A549 (cell line): ENCODE measurements at regions not wholly inside any gene's neighbourhood (a gene's known extent, or its start where the extent isn't known, plus 50 kb on each side); places are given as distances from the start of the nearest gene placed in this dataset.

Source experiments
- ATAC-seq, 2 experiments: fragments of 200-7000 bp in 1 of 2; fragments of >200 bp in 1 of 2; cut with Nextera tagmentation in 1 of 2; cut with Tn5 transposase in 1 of 2; 3 replicates each; pipeline versions ENCODE4 v1.8.0 to v1.9.1; 2018 to 2020; ENCODE audit warnings: mild to moderate bottlenecking in 1 of 2, moderate library complexity in 1 of 2
- CTCF ChIA-PET: fragments of 300-600 bp; sonication (Branson Sonifier 250); formaldehyde crosslinking; extraction: SDS; loops from one replicate; lab custom pipeline; 2021; ENCODE audit warnings: antibody characterized with exemption, inconsistent platforms; lab: Yijun Ruan, JAX
- POLR2A ChIA-PET: fragments of 350-600 bp; formaldehyde crosslinking; extraction: SDS; loops from one replicate; lab custom pipeline; 2021; ENCODE audit warnings: antibody characterized with exemption, inconsistent platforms; lab: Yijun Ruan, JAX
- DNase-seq, 2 experiments: peaks; one replicate each; pipeline versions ENCODE4 v3.0.0 to v3.0.0-alpha.2; 2011 to 2016; ENCODE audit warnings: low read depth in 1 of 2, low spot score in 1 of 2
- FAIRE-seq: peaks from 2 replicates; lab custom pipeline; 2011; peaks lifted over from hg19 to GRCh38; lab: Jason Lieb, UNC
- H3K27ac ChIP-seq, 2 experiments: fragments of >200 bp; sonication (Bioruptor Twin); formaldehyde crosslinking; 3 replicates each; pipeline ENCODE4 v1.5.1; 2016 to 2017
- H3K4me1 ChIP-seq: fragments of >200 bp; sonication (Bioruptor Twin); formaldehyde crosslinking; 3 replicates; pipeline ENCODE4 v1.6.1; 2016
- H3K4me2 ChIP-seq: fragments of >200 bp; sonication (Bioruptor Twin); formaldehyde crosslinking; 3 replicates; pipeline ENCODE4 v1.6.1; 2016
- H3K4me3 ChIP-seq: fragments of >200 bp; sonication (Bioruptor Twin); formaldehyde crosslinking; 3 replicates; pipeline ENCODE4 v1.5.1; 2016
- H3K9me3 ChIP-seq: fragments of >200 bp; sonication (Bioruptor Twin); formaldehyde crosslinking; 3 replicates; pipeline ENCODE4 v1.6.1; 2016
- BHLHE40 ChIP-seq: IDR thresholded peaks from 2 replicates; pipeline ENCODE4 v1.6.1; 2012; ENCODE audit warnings: low read depth, low read length, inconsistent platforms
- CBX2 ChIP-seq: fragments of 200-600 bp; sonication (generic); IDR thresholded peaks from 2 replicates; pipeline ENCODE4 v1.6.1; 2016; ENCODE audit warnings: low read depth, mild to moderate bottlenecking, borderline replicate concordance
- EHMT2 ChIP-seq: fragments of 200-600 bp; sonication (generic); IDR thresholded peaks from 2 replicates; pipeline ENCODE4 v1.6.1; 2016; ENCODE audit warnings: antibody characterized with exemption, low read depth, mild to moderate bottlenecking, moderate library complexity
- EP300 ChIP-seq, 2 experiments: fragments of >200 bp; sonication (Bioruptor Twin); formaldehyde crosslinking; IDR thresholded peaks; 2 replicates in 1 of 2; 3 replicates in 1 of 2; pipeline ENCODE4 v1.6.1; 2016 to 2017
- HOXB13 ChIP-seq: fragments of 250-450 bp; sonication (Bioruptor Pico); IDR thresholded peaks from 2 replicates; pipeline ENCODE4 v1.5.0; 2020; ENCODE audit warnings: low read depth, mild to moderate bottlenecking, moderate library complexity
- HOXB5 ChIP-seq: fragments of 250-450 bp; sonication (Bioruptor Pico); IDR thresholded peaks from 2 replicates; pipeline ENCODE4 v1.5.0; 2020; ENCODE audit warnings: mild to moderate bottlenecking, moderate library complexity
- KDM1A ChIP-seq: fragments of 200-600 bp; sonication (generic); IDR thresholded peaks from 2 replicates; pipeline ENCODE4 v1.6.1; 2016; ENCODE audit warnings: low read depth, mild to moderate bottlenecking
- KDM5A ChIP-seq: fragments of 200-600 bp; sonication (generic); IDR thresholded peaks from 2 replicates; pipeline ENCODE4 v1.6.1; 2016; ENCODE audit warnings: antibody characterized with exemption, mild to moderate bottlenecking
- MYC ChIP-seq: IDR thresholded peaks from 2 replicates; pipeline ENCODE4 v1.6.1; 2012; ENCODE audit warnings: mild to moderate bottlenecking, inconsistent platforms, low read length, improper control_type of control experiment, borderline replicate concordance
- NFE2L2 ChIP-seq: fragments of 150-350 bp; conservative IDR thresholded peaks from 2 replicates; pipeline ENCODE4 v1.6.1; 2014; ENCODE audit warnings: low read length
- PHF8 ChIP-seq: fragments of 200-600 bp; sonication (generic); IDR thresholded peaks from 2 replicates; pipeline ENCODE4 v1.6.1; 2016; ENCODE audit warnings: low read depth, mild to moderate bottlenecking, antibody characterized with exemption, moderate library complexity, borderline replicate concordance
- POLR2AphosphoS2 ChIP-seq: conservative IDR thresholded peaks from 2 replicates; pipeline ENCODE4 v1.6.1; 2012; ENCODE audit warnings: low read length, improper control_type of control experiment, inconsistent platforms
- RFX5 ChIP-seq: fragments of 450-650 bp; IDR thresholded peaks from 2 replicates; pipeline ENCODE4 v1.7.1; 2014; ENCODE audit warnings: antibody characterized with exemption, mild to moderate bottlenecking, moderate library complexity
- SMC3 ChIP-seq: fragments of >200 bp; sonication (Bioruptor Twin); formaldehyde crosslinking; IDR thresholded peaks from 3 replicates; pipeline ENCODE4 v1.6.1; 2018; ENCODE audit warnings: inconsistent platforms
- SREBF2 ChIP-seq: fragments of 450-650 bp; IDR thresholded peaks from 2 replicates; pipeline ENCODE4 v1.6.1; 2014; ENCODE audit warnings: mild to moderate bottlenecking, moderate library complexity
- ZSCAN20 ChIP-seq: fragments of 250-450 bp; sonication (Bioruptor Pico); IDR thresholded peaks from 2 replicates; pipeline ENCODE4 v1.8.0; 2022; ENCODE audit warnings: mild to moderate bottlenecking, moderate library complexity
- WGBS: methylation state at CpG from one replicate; pipeline ENCODE4 v1.1.6; 2017; ENCODE audit errors: missing lambda C conversion rate; 5-methylcytosine and 5-hydroxymethylcytosine counted together
- TF ChIP-seq, protein P1 (sequence below): fragments of 250-450 bp; sonication (Bioruptor Pico); IDR thresholded peaks from 2 replicates; pipeline ENCODE4 v1.5.0; 2021; ENCODE audit warnings: mild to moderate bottlenecking, moderate library complexity, borderline replicate concordance
- TF ChIP-seq, protein P2 (sequence below): fragments of 200-600 bp; sonication (generic); IDR thresholded peaks from 2 replicates; pipeline ENCODE4 v1.6.1; 2016; ENCODE audit warnings: antibody characterized with exemption, mild to moderate bottlenecking, moderate library complexity
- TF ChIP-seq, protein P3 (sequence below): IDR thresholded peaks from 2 replicates; pipeline ENCODE4 v1.6.1; 2012
- TF ChIP-seq, protein P4 (sequence below): fragments of >200 bp; sonication (Bioruptor Twin); formaldehyde crosslinking; IDR thresholded peaks from 3 replicates; pipeline ENCODE4 v1.6.1; 2016
- TF ChIP-seq, protein P5 (sequence below): fragments of 150-350 bp; IDR thresholded peaks from 2 replicates; pipeline ENCODE4 v1.6.1; 2014; ENCODE audit warnings: low read depth, mild to moderate bottlenecking, low read length
- TF ChIP-seq, protein P6 (sequence below): fragments of >200 bp; sonication (Bioruptor Twin); formaldehyde crosslinking; IDR thresholded peaks from 3 replicates; pipeline ENCODE4 v1.5.1; 2016
- TF ChIP-seq, protein P7 (sequence below): fragments of >200 bp; sonication (Bioruptor Twin); formaldehyde crosslinking; IDR thresholded peaks from 2 replicates; pipeline ENCODE4 v1.6.1; 2016

DNA sequence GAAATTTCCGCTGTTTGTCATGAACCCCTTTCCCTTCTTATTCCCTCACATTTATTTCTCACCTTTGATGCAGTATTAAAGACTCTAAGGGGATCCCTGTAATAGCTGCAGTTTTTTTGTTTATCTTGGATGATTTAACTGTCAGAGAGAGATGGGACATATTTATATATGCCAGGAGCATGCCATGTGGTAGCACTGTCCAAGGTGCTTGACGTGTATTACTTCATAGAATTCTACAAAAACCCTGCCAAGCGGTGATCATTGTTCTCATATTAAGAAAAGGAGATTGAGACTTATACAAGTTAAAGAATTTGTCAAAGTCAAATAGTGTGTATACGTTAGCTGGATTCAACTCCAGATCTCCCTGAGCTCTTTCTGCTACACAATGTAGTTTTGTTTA, 78.2 kb downstream of the SPRY1 start:
- FAIRE-seq (no peak), ATAC-seq (no peak), DNase-seq (no peak)
- ChIA-PET POLR2A (no interaction called here), CTCF (interaction anchor here (0.7 to 1.1 kb wide), 2 partner anchors 20 to 231 kb away, joined by 3 read pairs; no protein-coding TSS in a partner anchor)
- peaks cover 14% of the 10 kb centered on the region; the same call in 2 of the 3 replicates for H3K4me1 ChIP-seq
- H3K27ac ChIP-seq, result no peak overlapping the region
- no peak overlapping the region for H3K4me3 ChIP-seq
- no peak overlapping the region for H3K4me2 ChIP-seq
- WGBS, result 82% methylated on average over 4 of the region's 4 CpGs
- TF ChIP-seq, protein P1, sequence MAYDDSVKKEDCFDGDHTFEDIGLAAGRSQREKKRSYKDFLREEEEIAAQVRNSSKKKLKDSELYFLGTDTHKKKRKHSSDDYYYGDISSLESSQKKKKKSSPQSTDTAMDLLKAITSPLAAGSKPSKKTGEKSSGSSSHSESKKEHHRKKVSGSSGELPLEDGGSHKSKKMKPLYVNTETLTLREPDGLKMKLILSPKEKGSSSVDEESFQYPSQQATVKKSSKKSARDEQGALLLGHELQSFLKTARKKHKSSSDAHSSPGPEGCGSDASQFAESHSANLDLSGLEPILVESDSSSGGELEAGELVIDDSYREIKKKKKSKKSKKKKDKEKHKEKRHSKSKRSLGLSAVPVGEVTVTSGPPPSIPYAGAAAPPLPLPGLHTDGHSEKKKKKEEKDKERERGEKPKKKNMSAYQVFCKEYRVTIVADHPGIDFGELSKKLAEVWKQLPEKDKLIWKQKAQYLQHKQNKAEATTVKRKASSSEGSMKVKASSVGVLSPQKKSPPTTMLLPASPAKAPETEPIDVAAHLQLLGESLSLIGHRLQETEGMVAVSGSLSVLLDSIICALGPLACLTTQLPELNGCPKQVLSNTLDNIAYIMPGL, result no peak
- no peak for TF ChIP-seq HOXB5
- no peak for TF ChIP-seq SREBF2
- TF ChIP-seq, protein P2, sequence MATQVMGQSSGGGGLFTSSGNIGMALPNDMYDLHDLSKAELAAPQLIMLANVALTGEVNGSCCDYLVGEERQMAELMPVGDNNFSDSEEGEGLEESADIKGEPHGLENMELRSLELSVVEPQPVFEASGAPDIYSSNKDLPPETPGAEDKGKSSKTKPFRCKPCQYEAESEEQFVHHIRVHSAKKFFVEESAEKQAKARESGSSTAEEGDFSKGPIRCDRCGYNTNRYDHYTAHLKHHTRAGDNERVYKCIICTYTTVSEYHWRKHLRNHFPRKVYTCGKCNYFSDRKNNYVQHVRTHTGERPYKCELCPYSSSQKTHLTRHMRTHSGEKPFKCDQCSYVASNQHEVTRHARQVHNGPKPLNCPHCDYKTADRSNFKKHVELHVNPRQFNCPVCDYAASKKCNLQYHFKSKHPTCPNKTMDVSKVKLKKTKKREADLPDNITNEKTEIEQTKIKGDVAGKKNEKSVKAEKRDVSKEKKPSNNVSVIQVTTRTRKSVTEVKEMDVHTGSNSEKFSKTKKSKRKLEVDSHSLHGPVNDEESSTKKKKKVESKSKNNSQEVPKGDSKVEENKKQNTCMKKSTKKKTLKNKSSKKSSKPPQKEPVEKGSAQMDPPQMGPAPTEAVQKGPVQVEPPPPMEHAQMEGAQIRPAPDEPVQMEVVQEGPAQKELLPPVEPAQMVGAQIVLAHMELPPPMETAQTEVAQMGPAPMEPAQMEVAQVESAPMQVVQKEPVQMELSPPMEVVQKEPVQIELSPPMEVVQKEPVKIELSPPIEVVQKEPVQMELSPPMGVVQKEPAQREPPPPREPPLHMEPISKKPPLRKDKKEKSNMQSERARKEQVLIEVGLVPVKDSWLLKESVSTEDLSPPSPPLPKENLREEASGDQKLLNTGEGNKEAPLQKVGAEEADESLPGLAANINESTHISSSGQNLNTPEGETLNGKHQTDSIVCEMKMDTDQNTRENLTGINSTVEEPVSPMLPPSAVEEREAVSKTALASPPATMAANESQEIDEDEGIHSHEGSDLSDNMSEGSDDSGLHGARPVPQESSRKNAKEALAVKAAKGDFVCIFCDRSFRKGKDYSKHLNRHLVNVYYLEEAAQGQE, result peak; percentile 66
- TF ChIP-seq SMC3, result no peak
- no peaks in the 10 kb centered on the region for H3K9me3 ChIP-seq

DNA sequence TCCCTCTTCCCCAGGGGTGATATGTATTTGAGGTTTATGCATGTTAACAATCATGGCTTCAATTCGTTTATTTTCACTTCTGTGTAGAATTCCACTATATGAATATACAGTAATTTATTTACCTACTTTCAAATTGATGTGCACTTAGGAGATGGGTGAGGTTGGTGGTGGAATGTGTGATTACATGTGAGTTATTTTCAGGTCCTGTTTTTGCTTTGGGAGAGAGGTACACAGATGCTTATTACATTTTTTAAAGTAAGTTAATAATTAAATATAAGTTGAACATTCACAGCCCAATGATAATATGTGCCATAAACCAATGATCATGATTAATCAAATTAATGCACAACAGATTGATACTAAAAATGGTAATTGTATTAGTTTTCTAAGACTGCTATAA, 79.5 kb downstream of the SPRY1 start:
- ATAC-seq (no peak), FAIRE-seq (no peak), DNase-seq (no peak)
- POLR2A ChIA-PET, result no interaction called here
- Histone ChIP-seq H3K4me1 (peaks cover 18% of the 10 kb centered on the region; the same call in 2 of the 3 replicates), H3K4me3 (no peak overlapping the region), H3K27ac (no peak overlapping the region), H3K9me3 (no peaks in the 10 kb centered on the region), H3K4me2 (no peak overlapping the region)
- 0% methylated on average over 1 of the region's 1 CpG for WGBS
- CTCF ChIA-PET, result interaction anchor here (1.1 kb wide), 1 partner anchor 21 kb away, joined by 3 read pairs; no protein-coding TSS in a partner anchor
- TF ChIP-seq POLR2AphosphoS2 (no peak), ZSCAN20 (CRISPR knock-in tag) (no peak), EP300 (IDR thresholded peaks at IDR 0.05) (no peak), EHMT2 (no peak), HOXB13 (CRISPR knock-in tag) (no peak), MYC (no peak), BHLHE40 (no peak), PHF8 (no peak), CBX2 (no peak), HOXB5 (no peak), NFE2L2 (no peak), RFX5 (no peak), KDM1A (no peak), KDM5A (no peak)
- TF ChIP-seq, protein P3, sequence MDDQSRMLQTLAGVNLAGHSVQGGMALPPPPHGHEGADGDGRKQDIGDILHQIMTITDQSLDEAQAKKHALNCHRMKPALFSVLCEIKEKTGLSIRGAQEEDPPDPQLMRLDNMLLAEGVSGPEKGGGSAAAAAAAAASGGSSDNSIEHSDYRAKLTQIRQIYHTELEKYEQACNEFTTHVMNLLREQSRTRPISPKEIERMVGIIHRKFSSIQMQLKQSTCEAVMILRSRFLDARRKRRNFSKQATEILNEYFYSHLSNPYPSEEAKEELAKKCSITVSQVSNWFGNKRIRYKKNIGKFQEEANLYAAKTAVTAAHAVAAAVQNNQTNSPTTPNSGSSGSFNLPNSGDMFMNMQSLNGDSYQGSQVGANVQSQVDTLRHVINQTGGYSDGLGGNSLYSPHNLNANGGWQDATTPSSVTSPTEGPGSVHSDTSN, result no peak
- TF ChIP-seq, protein P4, sequence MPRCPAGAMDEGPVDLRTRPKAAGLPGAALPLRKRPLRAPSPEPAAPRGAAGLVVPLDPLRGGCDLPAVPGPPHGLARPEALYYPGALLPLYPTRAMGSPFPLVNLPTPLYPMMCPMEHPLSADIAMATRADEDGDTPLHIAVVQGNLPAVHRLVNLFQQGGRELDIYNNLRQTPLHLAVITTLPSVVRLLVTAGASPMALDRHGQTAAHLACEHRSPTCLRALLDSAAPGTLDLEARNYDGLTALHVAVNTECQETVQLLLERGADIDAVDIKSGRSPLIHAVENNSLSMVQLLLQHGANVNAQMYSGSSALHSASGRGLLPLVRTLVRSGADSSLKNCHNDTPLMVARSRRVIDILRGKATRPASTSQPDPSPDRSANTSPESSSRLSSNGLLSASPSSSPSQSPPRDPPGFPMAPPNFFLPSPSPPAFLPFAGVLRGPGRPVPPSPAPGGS, result no peak
- TF ChIP-seq, protein P5, sequence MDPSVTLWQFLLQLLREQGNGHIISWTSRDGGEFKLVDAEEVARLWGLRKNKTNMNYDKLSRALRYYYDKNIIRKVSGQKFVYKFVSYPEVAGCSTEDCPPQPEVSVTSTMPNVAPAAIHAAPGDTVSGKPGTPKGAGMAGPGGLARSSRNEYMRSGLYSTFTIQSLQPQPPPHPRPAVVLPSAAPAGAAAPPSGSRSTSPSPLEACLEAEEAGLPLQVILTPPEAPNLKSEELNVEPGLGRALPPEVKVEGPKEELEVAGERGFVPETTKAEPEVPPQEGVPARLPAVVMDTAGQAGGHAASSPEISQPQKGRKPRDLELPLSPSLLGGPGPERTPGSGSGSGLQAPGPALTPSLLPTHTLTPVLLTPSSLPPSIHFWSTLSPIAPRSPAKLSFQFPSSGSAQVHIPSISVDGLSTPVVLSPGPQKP, result no peak
- TF ChIP-seq, protein P6, sequence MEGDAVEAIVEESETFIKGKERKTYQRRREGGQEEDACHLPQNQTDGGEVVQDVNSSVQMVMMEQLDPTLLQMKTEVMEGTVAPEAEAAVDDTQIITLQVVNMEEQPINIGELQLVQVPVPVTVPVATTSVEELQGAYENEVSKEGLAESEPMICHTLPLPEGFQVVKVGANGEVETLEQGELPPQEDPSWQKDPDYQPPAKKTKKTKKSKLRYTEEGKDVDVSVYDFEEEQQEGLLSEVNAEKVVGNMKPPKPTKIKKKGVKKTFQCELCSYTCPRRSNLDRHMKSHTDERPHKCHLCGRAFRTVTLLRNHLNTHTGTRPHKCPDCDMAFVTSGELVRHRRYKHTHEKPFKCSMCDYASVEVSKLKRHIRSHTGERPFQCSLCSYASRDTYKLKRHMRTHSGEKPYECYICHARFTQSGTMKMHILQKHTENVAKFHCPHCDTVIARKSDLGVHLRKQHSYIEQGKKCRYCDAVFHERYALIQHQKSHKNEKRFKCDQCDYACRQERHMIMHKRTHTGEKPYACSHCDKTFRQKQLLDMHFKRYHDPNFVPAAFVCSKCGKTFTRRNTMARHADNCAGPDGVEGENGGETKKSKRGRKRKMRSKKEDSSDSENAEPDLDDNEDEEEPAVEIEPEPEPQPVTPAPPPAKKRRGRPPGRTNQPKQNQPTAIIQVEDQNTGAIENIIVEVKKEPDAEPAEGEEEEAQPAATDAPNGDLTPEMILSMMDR, result no peak
- TF ChIP-seq, protein P7, sequence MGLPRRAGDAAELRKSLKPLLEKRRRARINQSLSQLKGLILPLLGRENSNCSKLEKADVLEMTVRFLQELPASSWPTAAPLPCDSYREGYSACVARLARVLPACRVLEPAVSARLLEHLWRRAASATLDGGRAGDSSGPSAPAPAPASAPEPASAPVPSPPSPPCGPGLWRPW, result no peak
- TF ChIP-seq, protein P1, result no peak
